ENCODE measurements at regions not wholly inside any gene's neighbourhood (a gene's known extent, or its start where the extent isn't known, plus 50 kb on each side); places are given as distances from the start of the nearest gene placed in this dataset.

GRCh38 chr3:72191209-72191960, 406.4 kb upstream of the PROK2 start:
- H3K27me3 ChIP-seq (ENCODE audit: control insufficient read depth, insufficient read depth, low read length) = no peaks in the 10 kb centered on the region
- no peaks in the 10 kb centered on the region for H3K9me3 ChIP-seq (ENCODE audit: control insufficient read depth, insufficient read depth, low read length)
- H3K4me1 ChIP-seq (ENCODE audit: control insufficient read depth, insufficient read depth, low read length) = no peaks in the 10 kb centered on the region
- Mint-ChIP-seq H3K27ac (no peak overlapping the region), H3K4me3 (no peak overlapping the region), H3K36me3 (no peaks in the 10 kb centered on the region), H3K4me1 (no peaks in the 10 kb centered on the region), H3K9me3 (no peaks in the 10 kb centered on the region), H3K27me3 (ENCODE audit: low read depth in 2 of 2) (peaks cover 7% of the 10 kb centered on the region in 2 donors)
- no peaks in the 10 kb centered on the region for H3K36me3 ChIP-seq (ENCODE audit: control insufficient read depth, insufficient read depth, low read length)
- no peak for ATAC-seq
- 97% methylated on average over 1 of the region's 4 CpGs for WGBS (ENCODE audit: insufficient coverage)
- intact Hi-C loops (cut with micrococcal nuclease) = no loop called here
- TF ChIP-seq, protein P1, sequence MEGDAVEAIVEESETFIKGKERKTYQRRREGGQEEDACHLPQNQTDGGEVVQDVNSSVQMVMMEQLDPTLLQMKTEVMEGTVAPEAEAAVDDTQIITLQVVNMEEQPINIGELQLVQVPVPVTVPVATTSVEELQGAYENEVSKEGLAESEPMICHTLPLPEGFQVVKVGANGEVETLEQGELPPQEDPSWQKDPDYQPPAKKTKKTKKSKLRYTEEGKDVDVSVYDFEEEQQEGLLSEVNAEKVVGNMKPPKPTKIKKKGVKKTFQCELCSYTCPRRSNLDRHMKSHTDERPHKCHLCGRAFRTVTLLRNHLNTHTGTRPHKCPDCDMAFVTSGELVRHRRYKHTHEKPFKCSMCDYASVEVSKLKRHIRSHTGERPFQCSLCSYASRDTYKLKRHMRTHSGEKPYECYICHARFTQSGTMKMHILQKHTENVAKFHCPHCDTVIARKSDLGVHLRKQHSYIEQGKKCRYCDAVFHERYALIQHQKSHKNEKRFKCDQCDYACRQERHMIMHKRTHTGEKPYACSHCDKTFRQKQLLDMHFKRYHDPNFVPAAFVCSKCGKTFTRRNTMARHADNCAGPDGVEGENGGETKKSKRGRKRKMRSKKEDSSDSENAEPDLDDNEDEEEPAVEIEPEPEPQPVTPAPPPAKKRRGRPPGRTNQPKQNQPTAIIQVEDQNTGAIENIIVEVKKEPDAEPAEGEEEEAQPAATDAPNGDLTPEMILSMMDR (IDR thresholded peaks at IDR 0.05) = no peak
- H3K27ac ChIP-seq (ENCODE audit: low read length) = no peak overlapping the region
- no peak for DNase-seq
- no peak overlapping the region for H3K4me3 ChIP-seq (ENCODE audit: low read length)

- Histone ChIP-seq H3K36me3 (ENCODE audit: control insufficient read depth, insufficient read depth, low read length) (no peaks in the 10 kb centered on the region), H3K4me3 (ENCODE audit: low read length) (no peak overlapping the region), H3K27me3 (ENCODE audit: control insufficient read depth, insufficient read depth, low read length) (no peaks in the 10 kb centered on the region), H3K9me3 (ENCODE audit: control insufficient read depth, insufficient read depth, low read length) (no peaks in the 10 kb centered on the region), H3K4me1 (ENCODE audit: control insufficient read depth, insufficient read depth, low read length) (peaks cover 4% of the 10 kb centered on the region), H3K27ac (ENCODE audit: low read length) (no peak overlapping the region)
- H3K4me3 Mint-ChIP-seq = no peak overlapping the region
- DNase-seq = no peak
- H3K9me3 Mint-ChIP-seq = no peaks in the 10 kb centered on the region
- 88% methylated on average over 5 of the region's 5 CpGs for WGBS (ENCODE audit: insufficient coverage)
- H3K27me3 Mint-ChIP-seq (ENCODE audit: low read depth in 2 of 2) = peaks cover 0 to 7% of the 10 kb centered on the region in 2 donors
- no peak overlapping the region for H3K27ac Mint-ChIP-seq
- H3K36me3 Mint-ChIP-seq = no peaks in the 10 kb centered on the region
- TF ChIP-seq, protein P1 (IDR thresholded peaks at IDR 0.05) = no peak
- no peaks in the 10 kb centered on the region for H3K4me1 Mint-ChIP-seq
- intact Hi-C loops (cut with micrococcal nuclease) = no loop called here
- ATAC-seq = no peak
These were observed 405.1 kb upstream of the PROK2 start for GRCh38 chr3:72190050-72190449.

GRCh38 chr3:72189339-72189738, 404.4 kb upstream of the PROK2 start:
- Mint-ChIP-seq H3K9me3 (no peaks in the 10 kb centered on the region), H3K27ac (no peak overlapping the region), H3K27me3 (ENCODE audit: low read depth in 2 of 2) (peaks cover 0 to 7% of the 10 kb centered on the region in 2 donors), H3K36me3 (no peaks in the 10 kb centered on the region), H3K4me1 (no peaks in the 10 kb centered on the region), H3K4me3 (no peak overlapping the region)
- Histone ChIP-seq H3K36me3 (ENCODE audit: control insufficient read depth, insufficient read depth, low read length) (no peaks in the 10 kb centered on the region), H3K4me1 (ENCODE audit: control insufficient read depth, insufficient read depth, low read length) (peaks cover 4% of the 10 kb centered on the region), H3K4me3 (ENCODE audit: low read length) (no peak overlapping the region), H3K27ac (ENCODE audit: low read length) (no peak overlapping the region), H3K9me3 (ENCODE audit: control insufficient read depth, insufficient read depth, low read length) (no peaks in the 10 kb centered on the region), H3K27me3 (ENCODE audit: control insufficient read depth, insufficient read depth, low read length) (no peaks in the 10 kb centered on the region)
- intact Hi-C loops (cut with micrococcal nuclease) = no loop called here
- ATAC-seq (no peak), DNase-seq (no peak)
- TF ChIP-seq, protein P1 (IDR thresholded peaks at IDR 0.05) = no peak
- WGBS (ENCODE audit: insufficient coverage) = 86% methylated on average over 3 of the region's 3 CpGs

DNA sequence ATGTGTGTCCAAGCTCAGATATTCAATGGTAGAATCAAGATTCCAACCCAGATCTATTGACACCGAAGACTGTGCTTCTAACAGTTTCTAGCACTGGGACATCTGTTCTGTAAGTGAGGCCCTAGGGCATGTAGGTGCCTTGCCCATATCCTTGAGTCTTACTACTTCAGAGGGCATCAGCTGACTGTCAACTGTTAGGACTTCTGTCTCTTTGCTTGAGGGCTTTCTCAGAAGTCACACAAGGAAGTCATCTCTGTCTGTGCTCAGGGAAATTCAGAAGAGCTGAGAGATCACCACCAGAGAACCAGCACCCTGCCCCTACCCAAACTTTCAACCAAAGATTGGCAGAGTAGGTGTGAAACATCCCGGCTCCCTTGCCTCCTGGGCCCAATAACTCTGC, 403.6 kb upstream of the PROK2 start:
- Histone ChIP-seq H3K4me3 (ENCODE audit: low read length) (no peak overlapping the region), H3K27me3 (ENCODE audit: control insufficient read depth, insufficient read depth, low read length) (no peaks in the 10 kb centered on the region), H3K36me3 (ENCODE audit: control insufficient read depth, insufficient read depth, low read length) (no peaks in the 10 kb centered on the region), H3K4me1 (ENCODE audit: control insufficient read depth, insufficient read depth, low read length) (peaks cover 4% of the 10 kb centered on the region), H3K9me3 (ENCODE audit: control insufficient read depth, insufficient read depth, low read length) (no peaks in the 10 kb centered on the region), H3K27ac (ENCODE audit: low read length) (no peak overlapping the region)
- Mint-ChIP-seq H3K9me3 (no peaks in the 10 kb centered on the region), H3K4me1 (no peaks in the 10 kb centered on the region), H3K27me3 (ENCODE audit: low read depth in 2 of 2) (peaks cover 0 to 7% of the 10 kb centered on the region in 2 donors), H3K36me3 (no peaks in the 10 kb centered on the region), H3K4me3 (no peak overlapping the region), H3K27ac (no peak overlapping the region)
- WGBS (ENCODE audit: insufficient coverage) = 94% methylated on average over 2 of the region's 2 CpGs
- DNase-seq (no peak), ATAC-seq (no peak)
- TF ChIP-seq, protein P1 (IDR thresholded peaks at IDR 0.05) = no peak
- intact Hi-C loops (cut with micrococcal nuclease) = no loop called here
